Suppressor macrophage treated with lipopolysaccharide for 1 hour (primary cell): ENCODE measurements at regions not wholly inside any gene's neighbourhood (a gene's known extent, or its start where the extent isn't known, plus 50 kb on each side); places are given as distances from the start of the nearest gene placed in this dataset.
"Not testable (repeated sequence)": the region's sequence is repeated elsewhere in the genome, so short reads cannot be mapped to it uniquely, and the experiment has no call there.

Experiments
- DNase-seq, 3 donors: peaks; one replicate each; pipeline ENCODE4 v3.0.0-alpha.2; 2020 to 2022

- DNase-seq: no peak
These were observed 104.4 kb upstream of the RFLNA start for GRCh38 chr12:124190312-124191023.

- peak in 2 of 3 donors; percentile 15 to 26 for DNase-seq
These were observed 103.9 kb upstream of the RFLNA start for GRCh38 chr12:124191024-124191359.

GRCh38 chr12:124191966-124192365 is 102.9 kb upstream of the RFLNA start:
- no peak for DNase-seq

GRCh38 chr12:124194264-124194892 is 100.5 kb upstream of the RFLNA start:
- DNase-seq: no peak

- no peak for DNase-seq
These were observed 99.9 kb upstream of the RFLNA start for GRCh38 chr12:124194893-124195566.

- no peak for DNase-seq
These were observed 99.3 kb upstream of the RFLNA start for GRCh38 chr12:124195567-124195942.

- no peak for DNase-seq
These were observed 98.7 kb upstream of the RFLNA start for GRCh38 chr12:124196236-124196635.

GRCh38 chr12:124201248-124201647 is 93.6 kb upstream of the RFLNA start:
- no peak for DNase-seq

GRCh38 chr12:124203176-124203575 is 91.7 kb upstream of the RFLNA start:
- no peak for DNase-seq

GRCh38 chr12:124205405-124205804 is 89.5 kb upstream of the RFLNA start:
- no peak for DNase-seq

GRCh38 chr12:124207049-124207448 is 87.8 kb upstream of the RFLNA start:
- DNase-seq: no peak

GRCh38 chr12:124207617-124208016 is 87.3 kb upstream of the RFLNA start:
- DNase-seq: no peak

GRCh38 chr12:124208489-124208888 is 86.4 kb upstream of the RFLNA start:
- no peak for DNase-seq

GRCh38 chr12:124210991-124211577 is 83.8 kb upstream of the RFLNA start:
- no peak for DNase-seq

- no peak for DNase-seq
These were observed 83.1 kb upstream of the RFLNA start for GRCh38 chr12:124211753-124212152.

GRCh38 chr12:124213666-124214347 is 81.1 kb upstream of the RFLNA start:
- no peak for DNase-seq

GRCh38 chr12:124214574-124214973 is 80.3 kb upstream of the RFLNA start:
- no peak for DNase-seq

- DNase-seq: no peak
These were observed 77.9 kb upstream of the RFLNA start for GRCh38 chr12:124216966-124217365.

- peak; percentile 42 to 56 (median 52) for DNase-seq
These were observed 77.2 kb upstream of the RFLNA start for GRCh38 chr12:124217508-124218242.

GRCh38 chr12:124218243-124218560 is 76.7 kb upstream of the RFLNA start:
- DNase-seq: peak; percentile 27 to 60 (median 57)

- DNase-seq: not testable (repeated sequence)
These were observed 76.2 kb upstream of the RFLNA start for GRCh38 chr12:124218650-124219049.

GRCh38 chr12:124222368-124223245 is 72.3 kb upstream of the RFLNA start:
- DNase-seq: no peak
